IMR-90 (cell line): ENCODE measurements at regions not wholly inside any gene's neighbourhood (a gene's known extent, or its start where the extent isn't known, plus 50 kb on each side); places are given as distances from the start of the nearest gene placed in this dataset.

Experiments
- ATAC-seq: fragments of 200-7000 bp; cut with Tn5 transposase; 2 replicates; pipeline ENCODE4 v1.9.1; 2020; ENCODE audit warnings: low read depth, mild to moderate bottlenecking, moderate library complexity
- BruUV-seq: library from RNA; stranded (reverse); fragments of 400-500 nt; replicated peaks from 2 replicates; lab custom pipeline; 2021; lab: Mats Ljungman, UMichigan
- CTCF ChIA-PET: fragments of 300-600 bp; formaldehyde crosslinking; extraction: SDS; loops from one replicate; lab custom pipeline; 2021; ENCODE audit warnings: antibody characterized with exemption; lab: Yijun Ruan, JAX
- POLR2A ChIA-PET: fragments of 300-600 bp; sonication (Branson Sonifier 250); formaldehyde crosslinking; loops from one replicate; lab custom pipeline; 2022; ENCODE audit warnings: antibody characterized with exemption; ENCODE audit not compliant: unreplicated experiment; lab: Charles Lee
- DNase-seq: peaks from one replicate; pipeline ENCODE4 v3.0.0; 2013
- H2AFZ ChIP-seq: replicated peaks from 2 replicates; pipeline ENCODE3; 2013; ENCODE audit warnings: low read length, mild to moderate bottlenecking; ENCODE audit not compliant: poor library complexity
- H2AK5ac ChIP-seq: 2 replicates; pipeline ENCODE4 v1.6.1; 2013; ENCODE audit warnings: low read depth, low read length, inconsistent platforms
- H2AK9ac ChIP-seq: replicated peaks from 2 replicates; pipeline ENCODE3; 2013; ENCODE audit warnings: mild to moderate bottlenecking, low read depth, low read length, moderate library complexity; ENCODE audit not compliant: poor library complexity
- H2BK120ac ChIP-seq: 2 replicates; pipeline ENCODE4 v1.6.1; 2013; ENCODE audit warnings: low read depth, low read length, inconsistent platforms
- H2BK15ac ChIP-seq: 3 replicates; pipeline ENCODE4 v1.6.1; 2013; ENCODE audit warnings: low read depth, low read length, inconsistent platforms
- H2BK20ac ChIP-seq: 2 replicates; pipeline ENCODE4 v1.6.1; 2013; ENCODE audit warnings: low read depth, mild to moderate bottlenecking, inconsistent platforms, low read length, moderate library complexity
- H2BK5ac ChIP-seq: 2 replicates; pipeline ENCODE4 v1.6.1; 2013; ENCODE audit warnings: mild to moderate bottlenecking, low read depth, low read length, inconsistent platforms; ENCODE audit not compliant: poor library complexity, severe bottlenecking
- H3K14ac ChIP-seq: replicated peaks from 2 replicates; pipeline ENCODE4 v1.6.1; 2013; ENCODE audit warnings: low read depth, low read length, inconsistent platforms
- H3K18ac ChIP-seq: 2 replicates; pipeline ENCODE4 v1.6.1; 2013; ENCODE audit warnings: low read depth, low read length, control low read depth
- H3K23ac ChIP-seq: 2 replicates; pipeline ENCODE4 v1.6.1; 2013; ENCODE audit warnings: low read depth, low read length, inconsistent platforms
- H3K27ac ChIP-seq: 2 replicates; pipeline ENCODE4 v1.5.1; 2013; ENCODE audit warnings: mild to moderate bottlenecking, control low read depth, low read length; ENCODE audit not compliant: insufficient read depth
- H3K27me3 ChIP-seq: 2 replicates; pipeline ENCODE4 v1.6.1; 2013; ENCODE audit warnings: low read length; ENCODE audit not compliant: control insufficient read depth, insufficient read depth
- H3K36me3 ChIP-seq: 2 replicates; pipeline ENCODE4 v1.6.1; 2013; ENCODE audit warnings: low read length, mixed read lengths; ENCODE audit not compliant: control insufficient read depth, insufficient read depth
- H3K4ac ChIP-seq: 2 replicates; pipeline ENCODE4 v1.6.1; 2013; ENCODE audit warnings: low read depth, low read length, inconsistent platforms
- H3K4me1 ChIP-seq: 2 replicates; pipeline ENCODE4 v1.6.1; 2013; ENCODE audit warnings: low read length, mixed read lengths; ENCODE audit not compliant: control insufficient read depth, insufficient read depth
- H3K4me2 ChIP-seq: 2 replicates; pipeline ENCODE4 v1.6.1; 2013; ENCODE audit warnings: low read depth, mild to moderate bottlenecking, control low read depth, low read length, moderate library complexity
- H3K4me3 ChIP-seq: 2 replicates; pipeline ENCODE4 v1.5.1; 2013; ENCODE audit warnings: low read depth, mild to moderate bottlenecking, control low read depth, low read length, moderate library complexity; ENCODE audit not compliant: insufficient read depth
- H3K56ac ChIP-seq: 2 replicates; pipeline ENCODE4 v1.6.1; 2013; ENCODE audit warnings: low read length, inconsistent platforms; ENCODE audit not compliant: insufficient read depth; ENCODE audit errors: extremely low read depth
- H3K79me1 ChIP-seq, 2 experiments: 2 replicates each; pipeline ENCODE4 v1.6.1; 2013; ENCODE audit warnings: low read length in 2 of 2, inconsistent platforms in 1 of 2, low read depth in 1 of 2
- H3K9ac ChIP-seq: 2 replicates; pipeline ENCODE4 v1.6.1; 2013; ENCODE audit warnings: low read depth, low read length, control low read depth
- H3K9me1 ChIP-seq: 2 replicates; pipeline ENCODE4 v1.6.1; 2013; ENCODE audit warnings: low read length, inconsistent platforms; ENCODE audit not compliant: insufficient read depth
- H3K9me3 ChIP-seq: 2 replicates; pipeline ENCODE4 v1.6.1; 2013; ENCODE audit warnings: low read length; ENCODE audit not compliant: control insufficient read depth, insufficient read depth
- H4K20me1 ChIP-seq: 2 replicates; pipeline ENCODE4 v1.6.1; 2013; ENCODE audit warnings: low read length, inconsistent platforms; ENCODE audit not compliant: insufficient read depth
- H4K5ac ChIP-seq: 2 replicates; pipeline ENCODE4 v1.6.1; 2013; ENCODE audit warnings: mild to moderate bottlenecking, low read depth, low read length, control low read depth
- H4K8ac ChIP-seq, 2 experiments: 2 replicates each; pipeline ENCODE4 v1.6.1; 2013; ENCODE audit warnings: low read depth in 2 of 2, low read length in 2 of 2, control low read depth in 1 of 2, inconsistent platforms in 1 of 2
- H4K91ac ChIP-seq: 2 replicates; pipeline ENCODE4 v1.6.1; 2013; ENCODE audit warnings: low read depth, low read length, inconsistent platforms; ENCODE audit not compliant: insufficient read depth
- BHLHE40 ChIP-seq: fragments of 150-350 bp; IDR thresholded peaks from 2 replicates; pipeline ENCODE4 v1.6.1; 2016; ENCODE audit warnings: mild to moderate bottlenecking, low read depth, low read length
- CEBPB ChIP-seq: IDR thresholded peaks from 2 replicates; pipeline ENCODE4 v1.6.1; 2012; ENCODE audit warnings: low read depth, low read length, improper control_type of control experiment
- CHD1 ChIP-seq: IDR thresholded peaks from 2 replicates; pipeline ENCODE4 v1.6.1; 2012; ENCODE audit warnings: low read depth, low read length, improper control_type of control experiment
- CTCF ChIP-seq: conservative IDR thresholded peaks from 2 replicates; pipeline ENCODE4 v1.5.1; 2012; ENCODE audit warnings: mild to moderate bottlenecking, low read depth, low read length, improper control_type of control experiment
- FOS ChIP-seq: fragments of 150-350 bp; IDR thresholded peaks from 2 replicates; pipeline ENCODE4 v1.6.1; 2016; ENCODE audit warnings: low read depth, low read length
- MAFK ChIP-seq: IDR thresholded peaks from 2 replicates; pipeline ENCODE4 v1.6.1; 2012; ENCODE audit warnings: low read depth, low read length, improper control_type of control experiment
- MAZ ChIP-seq: IDR thresholded peaks from 2 replicates; pipeline ENCODE4 v1.6.1; 2012; ENCODE audit warnings: low read depth, mild to moderate bottlenecking, low read length, improper control_type of control experiment, moderate library complexity, borderline replicate concordance
- MXI1 ChIP-seq: IDR thresholded peaks from 2 replicates; pipeline ENCODE4 v1.6.1; 2012; ENCODE audit warnings: low read depth, mild to moderate bottlenecking, low read length, moderate library complexity, borderline replicate concordance
- NFE2L2 ChIP-seq: fragments of 150-350 bp; IDR thresholded peaks from 2 replicates; pipeline ENCODE4 v1.6.1; 2016; ENCODE audit warnings: low read depth, mild to moderate bottlenecking, low read length
- POLR2A ChIP-seq: IDR thresholded peaks from 2 replicates; pipeline ENCODE4 v1.6.1; 2012; ENCODE audit warnings: mild to moderate bottlenecking, low read depth, low read length
- RAD21 ChIP-seq: IDR thresholded peaks from 2 replicates; pipeline ENCODE4 v1.6.1; 2012; ENCODE audit warnings: low read length, improper control_type of control experiment
- RCOR1 ChIP-seq: IDR thresholded peaks from 2 replicates; pipeline ENCODE4 v1.6.1; 2012; ENCODE audit warnings: mild to moderate bottlenecking, low read length, improper control_type of control experiment; ENCODE audit not compliant: insufficient replicate concordance
- RFX5 ChIP-seq: IDR thresholded peaks from 2 replicates; pipeline ENCODE4 v1.8.0; 2012; ENCODE audit warnings: low read depth, mild to moderate bottlenecking, low read length, moderate library complexity
- SMC3 ChIP-seq: fragments of 150-350 bp; IDR thresholded peaks from 2 replicates; pipeline ENCODE4 v1.6.1; 2016; ENCODE audit warnings: low read depth, mild to moderate bottlenecking, antibody characterized with exemption, low read length, moderate library complexity
- USF2 ChIP-seq: fragments of 150-350 bp; IDR thresholded peaks from 2 replicates; pipeline ENCODE4 v1.6.1; 2017; ENCODE audit warnings: mild to moderate bottlenecking, antibody characterized with exemption, low read length, low read depth
- WGBS, 2 experiments: methylation state at CpG; one replicate each; pipeline versions ENCODE4 v1.1.5 to v1.1.7; 2013; ENCODE audit warnings: missing lambda C conversion rate in 2 of 2; ENCODE audit not compliant: insufficient read length in 1 of 2; ENCODE audit errors: extremely low coverage in 2 of 2; 5-methylcytosine and 5-hydroxymethylcytosine counted together
- dilution Hi-C: fragments of 300-500 bp; cut with HindIII; formaldehyde crosslinking; loops from one replicate; pipeline ENCODE4 v1.14.3; 2018; ENCODE audit warnings: low sequenced_read_pairs; ENCODE audit not compliant: unreplicated experiment
- in situ Hi-C: fragments of 300-500 bp; cut with MboI; formaldehyde crosslinking; loops from 3 replicates; pipeline ENCODE4 v1.14.3; 2019; ENCODE audit warnings: low sequenced_read_pairs, inconsistent platforms, mixed read lengths
- intact Hi-C: fragments of 100-400 bp; cut with micrococcal nuclease; formaldehyde crosslinking; loops from 2 replicates; pipeline ENCODE4 v1.10.0; 2022
- TF ChIP-seq, protein P1 (sequence below): fragments of 150-350 bp; IDR thresholded peaks from 2 replicates; pipeline ENCODE4 v1.6.1; 2016; ENCODE audit warnings: low read depth, mild to moderate bottlenecking, low read length, moderate library complexity, borderline replicate concordance

- Histone ChIP-seq H3K9ac (no peak overlapping the region), H3K9me3 (no peaks in the 10 kb centered on the region), H3K18ac (no peak overlapping the region), H3K79me1 (no peaks in the 10 kb centered on the region), H3K27me3 (no peaks in the 10 kb centered on the region), H4K91ac (no peak overlapping the region), H2BK20ac (no peak overlapping the region), H3K9me1 (no peaks in the 10 kb centered on the region), H3K4me2 (no peak overlapping the region), H4K5ac (no peak overlapping the region), H2AK5ac (no peak overlapping the region), H3K4me3 (no peak overlapping the region), H4K8ac (no peak overlapping the region), H2BK120ac (no peak overlapping the region), H3K4me1 (no peaks in the 10 kb centered on the region), H4K20me1 (no peaks in the 10 kb centered on the region), H3K14ac (no peak overlapping the region), H2AFZ (no peak overlapping the region), H3K23ac (no peak overlapping the region), H3K36me3 (no peaks in the 10 kb centered on the region), H2BK15ac (no peak overlapping the region), H2AK9ac (no peak overlapping the region), H3K56ac (no peak overlapping the region), H3K27ac (no peak overlapping the region), H3K4ac (no peak overlapping the region), H2BK5ac (no peak overlapping the region)
- WGBS, 2 experiments = 100% methylated on average over 1 of the region's 4 CpGs; no CpG with 5 or more reads in 1 of the 2 experiments
- ChIA-PET POLR2A (no interaction called here), CTCF (no interaction called here)
- no peak for TF ChIP-seq USF2
- no peak for TF ChIP-seq BHLHE40
- TF ChIP-seq MAFK = no peak
- TF ChIP-seq, protein P1, sequence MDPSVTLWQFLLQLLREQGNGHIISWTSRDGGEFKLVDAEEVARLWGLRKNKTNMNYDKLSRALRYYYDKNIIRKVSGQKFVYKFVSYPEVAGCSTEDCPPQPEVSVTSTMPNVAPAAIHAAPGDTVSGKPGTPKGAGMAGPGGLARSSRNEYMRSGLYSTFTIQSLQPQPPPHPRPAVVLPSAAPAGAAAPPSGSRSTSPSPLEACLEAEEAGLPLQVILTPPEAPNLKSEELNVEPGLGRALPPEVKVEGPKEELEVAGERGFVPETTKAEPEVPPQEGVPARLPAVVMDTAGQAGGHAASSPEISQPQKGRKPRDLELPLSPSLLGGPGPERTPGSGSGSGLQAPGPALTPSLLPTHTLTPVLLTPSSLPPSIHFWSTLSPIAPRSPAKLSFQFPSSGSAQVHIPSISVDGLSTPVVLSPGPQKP = no peak
- TF ChIP-seq RCOR1 = no peak
- TF ChIP-seq POLR2A = no peak
- no peak for TF ChIP-seq MAZ
- no peak for TF ChIP-seq CTCF
- TF ChIP-seq RFX5 = no peak
- no peak for TF ChIP-seq CHD1
- TF ChIP-seq NFE2L2 = no peak
- TF ChIP-seq RAD21 = no peak
- no peak for TF ChIP-seq FOS
- TF ChIP-seq MXI1 = no peak
- no peak for TF ChIP-seq SMC3
- no peak for TF ChIP-seq CEBPB
- BruUV-seq = no TSS peak
- intact Hi-C loops = no loop called here
- DNase-seq = no peak
- dilution Hi-C loops = no loop called here
- in situ Hi-C loops = no loop called here
- ATAC-seq = no peak
These were observed 202.7 kb downstream of the SPATA31D1 start for GRCh38 chr9:82191082-82191770.
